ENCODE measurements at regions not wholly inside any gene's neighbourhood (a gene's known extent, or its start where the extent isn't known, plus 50 kb on each side); places are given as distances from the start of the nearest gene placed in this dataset.

- no peaks in the 10 kb centered on the region for H3K4me1 ChIP-seq (ENCODE audit: control insufficient read depth, insufficient read depth, low read length, poor library complexity, severe bottlenecking)
- no peak overlapping the region for H3K27ac ChIP-seq (ENCODE audit: insufficient read depth, low read length, poor library complexity, severe bottlenecking)
- H3K27me3 ChIP-seq (ENCODE audit: control insufficient read depth, insufficient read depth, low read length): peaks cover 3% of the 10 kb centered on the region
- Mint-ChIP-seq H3K9me3 (no peaks in the 10 kb centered on the region), H3K27me3 (peaks cover 11% of the 10 kb centered on the region), H3K4me1 (peaks cover 0 to 4% (median under 1%) of the 10 kb centered on the region in 4 donors), H3K27ac (peak overlapping the region in 1 of 3 donors; percentile 74), H3K36me3 (no peaks in the 10 kb centered on the region), H3K4me3 (no peak overlapping the region)
- H3K4me3 ChIP-seq (ENCODE audit: low read depth, low read length): no peak overlapping the region
- ATAC-seq (ENCODE audit: low read depth in 2 of 2): no peak
- no peaks in the 10 kb centered on the region for H3K9me3 ChIP-seq (ENCODE audit: control insufficient read depth in 2 of 2, low read length in 2 of 2)
- H3K36me3 ChIP-seq (ENCODE audit: control insufficient read depth, insufficient read depth, low read length): no peaks in the 10 kb centered on the region
- DNase-seq: no peak
Observed at GRCh38 chr10:2980791-2981360, 86.5 kb upstream of the PFKP start.

- no peak overlapping the region for H3K27ac Mint-ChIP-seq
- peaks cover 5% of the 10 kb centered on the region for H3K27me3 Mint-ChIP-seq
- ATAC-seq (ENCODE audit: low read depth in 2 of 2) (no peak), DNase-seq (no peak)
- Histone ChIP-seq H3K9me3 (ENCODE audit: control insufficient read depth in 2 of 2, low read length in 2 of 2) (no peaks in the 10 kb centered on the region), H3K27me3 (ENCODE audit: control insufficient read depth, insufficient read depth, low read length) (peaks cover under 1% of the 10 kb centered on the region), H3K4me1 (ENCODE audit: control insufficient read depth, insufficient read depth, low read length, poor library complexity, severe bottlenecking) (no peaks in the 10 kb centered on the region), H3K36me3 (ENCODE audit: control insufficient read depth, insufficient read depth, low read length) (no peaks in the 10 kb centered on the region), H3K4me3 (ENCODE audit: low read depth, low read length) (no peak overlapping the region), H3K27ac (ENCODE audit: insufficient read depth, low read length, poor library complexity, severe bottlenecking) (no peak overlapping the region)
- H3K36me3 Mint-ChIP-seq: no peaks in the 10 kb centered on the region
- H3K9me3 Mint-ChIP-seq: no peaks in the 10 kb centered on the region
- no peak overlapping the region for H3K4me3 Mint-ChIP-seq
- H3K4me1 Mint-ChIP-seq: peaks cover 0 to 4% (median under 1%) of the 10 kb centered on the region in 4 donors
Observed at GRCh38 chr10:2980116-2980515, 87.2 kb upstream of the PFKP start.

GRCh38 chr10:2979306-2979705, 88.0 kb upstream of the PFKP start:
- Mint-ChIP-seq H3K4me1 (peaks cover 0 to 4% (median under 1%) of the 10 kb centered on the region in 4 donors), H3K36me3 (no peaks in the 10 kb centered on the region), H3K27me3 (peaks cover 4% of the 10 kb centered on the region), H3K27ac (no peak overlapping the region), H3K4me3 (no peak overlapping the region), H3K9me3 (no peaks in the 10 kb centered on the region)
- Histone ChIP-seq H3K27ac (ENCODE audit: insufficient read depth, low read length, poor library complexity, severe bottlenecking) (no peak overlapping the region), H3K4me3 (ENCODE audit: low read depth, low read length) (no peak overlapping the region), H3K27me3 (ENCODE audit: control insufficient read depth, insufficient read depth, low read length) (no peaks in the 10 kb centered on the region), H3K36me3 (ENCODE audit: control insufficient read depth, insufficient read depth, low read length) (no peaks in the 10 kb centered on the region), H3K9me3 (ENCODE audit: control insufficient read depth in 2 of 2, low read length in 2 of 2) (no peaks in the 10 kb centered on the region), H3K4me1 (ENCODE audit: control insufficient read depth, insufficient read depth, low read length, poor library complexity, severe bottlenecking) (no peaks in the 10 kb centered on the region)
- ATAC-seq (ENCODE audit: low read depth in 2 of 2): no peak
- DNase-seq: no peak

- H3K27ac Mint-ChIP-seq: no peak overlapping the region
- Histone ChIP-seq H3K9me3 (ENCODE audit: control insufficient read depth in 2 of 2, low read length in 2 of 2) (no peaks in the 10 kb centered on the region), H3K36me3 (ENCODE audit: control insufficient read depth, insufficient read depth, low read length) (no peaks in the 10 kb centered on the region), H3K27ac (ENCODE audit: insufficient read depth, low read length, poor library complexity, severe bottlenecking) (no peak overlapping the region), H3K4me3 (ENCODE audit: low read depth, low read length) (no peak overlapping the region), H3K27me3 (ENCODE audit: control insufficient read depth, insufficient read depth, low read length) (no peaks in the 10 kb centered on the region), H3K4me1 (ENCODE audit: control insufficient read depth, insufficient read depth, low read length, poor library complexity, severe bottlenecking) (no peaks in the 10 kb centered on the region)
- no peak for DNase-seq
- no peaks in the 10 kb centered on the region for H3K36me3 Mint-ChIP-seq
- H3K4me3 Mint-ChIP-seq: no peak overlapping the region
- H3K27me3 Mint-ChIP-seq: peaks cover 4% of the 10 kb centered on the region
- H3K4me1 Mint-ChIP-seq: peaks cover 0 to 4% (median under 1%) of the 10 kb centered on the region in 4 donors
- H3K9me3 Mint-ChIP-seq: no peaks in the 10 kb centered on the region
- no peak for ATAC-seq (ENCODE audit: low read depth in 2 of 2)
Observed at GRCh38 chr10:2978574-2979273, 88.6 kb upstream of the PFKP start.

- H3K4me1 ChIP-seq (ENCODE audit: control insufficient read depth, insufficient read depth, low read length, poor library complexity, severe bottlenecking): no peaks in the 10 kb centered on the region
- H3K36me3 ChIP-seq (ENCODE audit: control insufficient read depth, insufficient read depth, low read length): no peaks in the 10 kb centered on the region
- H3K27ac ChIP-seq (ENCODE audit: insufficient read depth, low read length, poor library complexity, severe bottlenecking): no peak overlapping the region
- H3K27ac Mint-ChIP-seq: no peak overlapping the region
- peak overlapping the region in 1 of 4 donors; percentile 27 for H3K4me3 Mint-ChIP-seq
- no peaks in the 10 kb centered on the region for H3K36me3 Mint-ChIP-seq
- no peak overlapping the region for H3K4me3 ChIP-seq (ENCODE audit: low read depth, low read length)
- no peaks in the 10 kb centered on the region for H3K27me3 ChIP-seq (ENCODE audit: control insufficient read depth, insufficient read depth, low read length)
- no peak for ATAC-seq (ENCODE audit: low read depth in 2 of 2)
- DNase-seq: peak in 2 of 3 donors; percentile 11 to 48
- H3K4me1 Mint-ChIP-seq: peaks cover 0 to 4% (median under 1%) of the 10 kb centered on the region in 4 donors
- H3K27me3 Mint-ChIP-seq: peaks cover 4% of the 10 kb centered on the region
- no peaks in the 10 kb centered on the region for H3K9me3 ChIP-seq (ENCODE audit: control insufficient read depth in 2 of 2, low read length in 2 of 2)
- no peaks in the 10 kb centered on the region for H3K9me3 Mint-ChIP-seq
Observed at GRCh38 chr10:2978111-2978510, 89.2 kb upstream of the PFKP start.

GRCh38 chr10:2974503-2975207, 92.7 kb upstream of the PFKP start:
- ATAC-seq (ENCODE audit: low read depth in 2 of 2) (no peak), DNase-seq (no peak)
- Histone ChIP-seq H3K27ac (ENCODE audit: insufficient read depth, low read length, poor library complexity, severe bottlenecking) (no peak overlapping the region), H3K4me1 (ENCODE audit: control insufficient read depth, insufficient read depth, low read length, poor library complexity, severe bottlenecking) (no peaks in the 10 kb centered on the region), H3K9me3 (ENCODE audit: control insufficient read depth in 2 of 2, low read length in 2 of 2) (no peaks in the 10 kb centered on the region), H3K4me3 (ENCODE audit: low read depth, low read length) (no peak overlapping the region), H3K36me3 (ENCODE audit: control insufficient read depth, insufficient read depth, low read length) (no peaks in the 10 kb centered on the region), H3K27me3 (ENCODE audit: control insufficient read depth, insufficient read depth, low read length) (no peaks in the 10 kb centered on the region)
- Mint-ChIP-seq H3K9me3 (no peaks in the 10 kb centered on the region), H3K27me3 (peaks cover 6% of the 10 kb centered on the region), H3K27ac (no peak overlapping the region), H3K36me3 (no peaks in the 10 kb centered on the region), H3K4me3 (no peak overlapping the region), H3K4me1 (peaks cover 0 to 4% (median under 1%) of the 10 kb centered on the region in 4 donors)

GRCh38 chr10:2974083-2974482, 93.3 kb upstream of the PFKP start:
- no peak overlapping the region for H3K4me3 ChIP-seq (ENCODE audit: low read depth, low read length)
- no peaks in the 10 kb centered on the region for H3K36me3 ChIP-seq (ENCODE audit: control insufficient read depth, insufficient read depth, low read length)
- Mint-ChIP-seq H3K4me1 (peaks cover 0 to 4% (median under 1%) of the 10 kb centered on the region in 4 donors), H3K27me3 (peaks cover 6% of the 10 kb centered on the region), H3K27ac (no peak overlapping the region), H3K36me3 (no peaks in the 10 kb centered on the region), H3K4me3 (no peak overlapping the region), H3K9me3 (no peaks in the 10 kb centered on the region)
- DNase-seq: no peak
- no peaks in the 10 kb centered on the region for H3K27me3 ChIP-seq (ENCODE audit: control insufficient read depth, insufficient read depth, low read length)
- ATAC-seq (ENCODE audit: low read depth in 2 of 2): no peak
- no peaks in the 10 kb centered on the region for H3K9me3 ChIP-seq (ENCODE audit: control insufficient read depth in 2 of 2, low read length in 2 of 2)
- H3K4me1 ChIP-seq (ENCODE audit: control insufficient read depth, insufficient read depth, low read length, poor library complexity, severe bottlenecking): no peaks in the 10 kb centered on the region
- H3K27ac ChIP-seq (ENCODE audit: insufficient read depth, low read length, poor library complexity, severe bottlenecking): no peak overlapping the region
